GM13977 (cell line): ENCODE measurements at regions not wholly inside any gene's neighbourhood (a gene's known extent, or its start where the extent isn't known, plus 50 kb on each side); places are given as distances from the start of the nearest gene placed in this dataset.

Source experiments
- DNase-seq: peaks from one replicate; pipeline ENCODE4 v3.0.0; 2012; ENCODE audit warnings: low spot score
- CTCF ChIP-seq: IDR thresholded peaks from 2 replicates; pipeline ENCODE4 v1.5.1; 2012; ENCODE audit warnings: mild to moderate bottlenecking, control low read depth; ENCODE audit not compliant: insufficient read depth; ENCODE audit errors: extremely low read depth, missing control alignments
- in situ Hi-C: fragments of 300-500 bp; cut with MboI; formaldehyde crosslinking; loops from one replicate; pipeline ENCODE4 v1.12.0; 2022; ENCODE audit warnings: low sequenced_read_pairs, low pct_unique_long_range_greater_than_20kb, mixed read lengths, inconsistent platforms; ENCODE audit not compliant: unreplicated experiment

DNA sequence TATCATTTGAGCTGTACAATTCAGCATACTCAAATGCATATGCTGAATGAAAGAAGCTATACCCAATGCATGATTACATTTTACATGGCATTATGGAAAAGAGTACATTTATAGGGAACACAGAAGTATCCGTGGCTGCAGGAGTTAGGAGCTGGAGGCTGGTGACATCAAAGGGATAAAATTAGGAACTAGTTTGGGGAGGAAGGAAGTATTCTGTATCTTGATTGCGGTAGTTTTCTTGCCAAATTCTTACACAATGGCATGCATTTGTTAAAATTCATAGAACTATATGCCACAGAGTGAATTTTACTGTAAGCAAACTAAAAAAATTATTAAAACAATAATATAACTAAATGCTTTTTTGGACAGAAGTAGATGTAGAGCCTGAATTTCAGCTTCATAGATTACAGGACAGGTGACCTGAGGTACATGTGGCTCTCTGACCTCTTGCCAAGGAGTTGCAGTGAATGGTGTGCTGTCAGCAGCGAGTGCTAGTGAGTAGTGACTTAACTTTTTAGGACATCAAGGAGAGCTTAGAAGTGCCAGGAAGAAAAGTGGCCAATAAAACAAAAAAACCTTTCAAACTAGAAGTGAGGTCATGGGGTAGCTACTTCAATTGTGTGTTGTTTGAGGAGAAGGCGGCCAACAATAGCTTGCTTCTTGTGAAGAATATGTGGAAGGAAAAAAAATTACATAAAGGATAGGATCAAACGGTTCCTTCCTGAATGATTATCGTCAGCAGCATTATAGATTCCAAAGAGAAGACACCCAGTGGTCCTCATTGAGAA lies 514.9 kb upstream of the CLINT1 start:
- no peak for DNase-seq
- TF ChIP-seq CTCF = no peak

GRCh38 chr5:158369241-158369640 lies 510.3 kb upstream of the CLINT1 start:
- DNase-seq = no peak
- in situ Hi-C loops = no loop called here
- TF ChIP-seq CTCF = no peak

More for the DNA sequence above, 514.9 kb upstream of the CLINT1 start:
- in situ Hi-C loops = no loop called here

DNA sequence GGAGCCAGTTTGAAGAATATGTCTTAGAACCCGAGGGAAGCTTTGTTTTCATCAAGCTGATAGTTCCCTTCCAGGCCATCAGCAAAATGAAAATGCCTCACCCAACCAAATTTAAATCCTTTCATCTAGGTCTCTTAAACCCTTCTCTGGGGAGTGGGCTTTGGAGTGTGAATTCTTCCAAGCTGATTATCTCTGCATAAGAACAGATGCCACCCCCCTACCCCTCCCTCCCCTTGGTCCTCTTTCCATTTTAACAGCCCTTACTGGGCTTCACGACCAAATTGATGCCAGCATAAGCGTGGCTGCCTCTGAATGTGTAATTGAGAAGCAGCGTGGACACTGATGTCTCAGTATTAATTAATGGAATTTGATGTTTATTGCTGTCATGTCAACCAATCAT lies 509.7 kb upstream of the CLINT1 start:
- no peak for TF ChIP-seq CTCF
- no peak for DNase-seq
- in situ Hi-C loops = no loop called here

DNA sequence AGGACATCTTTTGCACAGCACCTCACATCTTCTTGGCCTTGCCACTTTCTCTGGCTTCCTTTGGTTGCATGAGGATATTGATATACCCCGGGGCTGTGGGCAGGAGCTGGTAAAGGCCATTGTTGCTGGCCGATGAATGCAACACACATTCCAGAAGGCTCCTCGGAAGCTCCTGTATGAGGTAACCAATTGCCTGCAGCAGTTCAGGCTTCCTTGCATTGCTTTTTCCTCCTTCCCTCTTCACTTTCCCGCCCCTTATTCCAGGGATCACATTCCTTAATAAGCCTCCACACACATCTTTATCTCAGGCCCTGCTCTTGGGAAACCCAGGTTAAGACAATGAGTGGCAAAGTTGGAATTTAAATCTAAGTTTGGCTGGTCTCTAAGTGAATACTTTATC lies 505.4 kb upstream of the CLINT1 start:
- DNase-seq = no peak
- TF ChIP-seq CTCF = no peak
- in situ Hi-C loops = no loop called here

- TF ChIP-seq CTCF = no peak
- in situ Hi-C loops = no loop called here
- DNase-seq = peak; percentile 8
Measured at GRCh38 chr5:158354958-158355357, 496.0 kb upstream of the CLINT1 start.

DNA sequence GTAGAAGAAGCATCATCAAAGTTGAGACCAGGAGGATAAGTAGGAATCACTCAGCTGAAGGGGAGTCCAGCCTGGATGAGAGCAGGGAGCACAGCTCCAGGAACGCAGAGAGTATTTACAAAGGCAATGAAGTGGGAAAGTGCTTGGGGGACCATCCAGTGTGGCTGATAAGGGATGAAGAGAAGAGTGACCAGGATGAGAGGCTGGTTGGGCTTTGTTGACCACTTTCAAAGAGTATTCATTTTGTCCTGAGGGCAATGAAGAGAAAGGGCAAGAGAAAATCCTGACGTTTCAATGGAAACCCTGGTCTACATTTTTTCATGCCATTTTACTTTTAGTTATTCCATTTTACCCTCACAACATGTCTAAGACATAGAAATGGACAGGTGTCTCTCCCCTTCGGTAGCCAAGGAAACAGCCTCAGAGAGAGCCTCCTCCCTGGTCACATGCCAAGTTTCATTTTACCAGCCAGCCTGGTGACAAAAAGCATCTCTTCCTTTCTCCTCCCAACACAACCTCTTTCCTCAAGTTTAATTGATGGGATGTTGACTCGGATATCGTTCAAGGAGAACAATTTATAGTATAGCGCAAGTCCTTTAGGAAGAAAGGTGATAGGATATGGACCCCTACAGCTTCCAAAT lies 492.7 kb upstream of the CLINT1 start:
- no peak for DNase-seq
- in situ Hi-C loops = no loop called here
- TF ChIP-seq CTCF = no peak

GRCh38 chr5:158349987-158350386 lies 491.0 kb upstream of the CLINT1 start:
- no peak for TF ChIP-seq CTCF
- no peak for DNase-seq
- in situ Hi-C loops = no loop called here
